ENCODE measurements at regions not wholly inside any gene's neighbourhood (a gene's known extent, or its start where the extent isn't known, plus 50 kb on each side); places are given as distances from the start of the nearest gene placed in this dataset.

DNA sequence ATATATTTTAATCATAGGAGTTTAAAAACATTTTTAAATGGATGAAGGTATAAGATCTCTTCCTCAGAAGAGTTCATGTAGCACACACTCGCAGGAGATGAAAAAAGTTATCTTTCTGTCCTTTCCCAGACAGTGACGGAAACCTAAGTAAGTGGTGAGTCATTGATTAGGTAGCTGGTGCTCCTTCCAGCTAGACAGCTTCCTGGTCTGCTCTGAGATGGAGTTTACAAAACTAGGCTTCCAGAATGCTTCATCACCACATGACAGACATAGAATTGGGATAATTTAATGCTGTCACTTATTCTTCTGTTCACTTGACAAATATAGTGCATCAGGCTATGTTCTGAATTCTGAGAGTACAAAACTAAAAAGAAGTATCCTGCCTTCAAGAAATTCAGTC is 2393.0 kb upstream of the C9orf72 start:
- TF ChIP-seq, protein P1, sequence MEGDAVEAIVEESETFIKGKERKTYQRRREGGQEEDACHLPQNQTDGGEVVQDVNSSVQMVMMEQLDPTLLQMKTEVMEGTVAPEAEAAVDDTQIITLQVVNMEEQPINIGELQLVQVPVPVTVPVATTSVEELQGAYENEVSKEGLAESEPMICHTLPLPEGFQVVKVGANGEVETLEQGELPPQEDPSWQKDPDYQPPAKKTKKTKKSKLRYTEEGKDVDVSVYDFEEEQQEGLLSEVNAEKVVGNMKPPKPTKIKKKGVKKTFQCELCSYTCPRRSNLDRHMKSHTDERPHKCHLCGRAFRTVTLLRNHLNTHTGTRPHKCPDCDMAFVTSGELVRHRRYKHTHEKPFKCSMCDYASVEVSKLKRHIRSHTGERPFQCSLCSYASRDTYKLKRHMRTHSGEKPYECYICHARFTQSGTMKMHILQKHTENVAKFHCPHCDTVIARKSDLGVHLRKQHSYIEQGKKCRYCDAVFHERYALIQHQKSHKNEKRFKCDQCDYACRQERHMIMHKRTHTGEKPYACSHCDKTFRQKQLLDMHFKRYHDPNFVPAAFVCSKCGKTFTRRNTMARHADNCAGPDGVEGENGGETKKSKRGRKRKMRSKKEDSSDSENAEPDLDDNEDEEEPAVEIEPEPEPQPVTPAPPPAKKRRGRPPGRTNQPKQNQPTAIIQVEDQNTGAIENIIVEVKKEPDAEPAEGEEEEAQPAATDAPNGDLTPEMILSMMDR (IDR thresholded peaks at IDR 0.05; ENCODE audit: low read depth, low read length), result no peak
- no peak for TF ChIP-seq EZH2phosphoT487 (IDR thresholded peaks at IDR 0.05; ENCODE audit: low read depth)
